ENCODE measurements at regions not wholly inside any gene's neighbourhood (a gene's known extent, or its start where the extent isn't known, plus 50 kb on each side); places are given as distances from the start of the nearest gene placed in this dataset.

GRCh38 chr4:187615972-187616371, 379.6 kb upstream of the ZFP42 start:
- TF ChIP-seq ELF4 (IDR thresholded peaks at IDR 0.05) (no peak), TARDBP (IDR thresholded peaks at IDR 0.05) (no peak), FOXM1 (IDR thresholded peaks at IDR 0.05; ENCODE audit: borderline replicate concordance) (no peak), NFRKB (IDR thresholded peaks at IDR 0.05) (no peak), FOXA1 (IDR thresholded peaks at IDR 0.05) (no peak), BHLHE40 (IDR thresholded peaks at IDR 0.05; ENCODE audit: borderline replicate concordance) (no peak), ZNF384 (IDR thresholded peaks at IDR 0.05) (no peak), SP1 (IDR thresholded peaks at IDR 0.05) (no peak), HDGF (IDR thresholded peaks at IDR 0.05; ENCODE audit: borderline replicate concordance) (no peak), ARNT (IDR thresholded peaks at IDR 0.05) (no peak), CTBP1 (IDR thresholded peaks at IDR 0.05; ENCODE audit: borderline replicate concordance) (no peak), SUZ12 (IDR thresholded peaks at IDR 0.05) (no peak)
